ENCODE measurements at regions not wholly inside any gene's neighbourhood (a gene's known extent, or its start where the extent isn't known, plus 50 kb on each side); places are given as distances from the start of the nearest gene placed in this dataset.

DNA sequence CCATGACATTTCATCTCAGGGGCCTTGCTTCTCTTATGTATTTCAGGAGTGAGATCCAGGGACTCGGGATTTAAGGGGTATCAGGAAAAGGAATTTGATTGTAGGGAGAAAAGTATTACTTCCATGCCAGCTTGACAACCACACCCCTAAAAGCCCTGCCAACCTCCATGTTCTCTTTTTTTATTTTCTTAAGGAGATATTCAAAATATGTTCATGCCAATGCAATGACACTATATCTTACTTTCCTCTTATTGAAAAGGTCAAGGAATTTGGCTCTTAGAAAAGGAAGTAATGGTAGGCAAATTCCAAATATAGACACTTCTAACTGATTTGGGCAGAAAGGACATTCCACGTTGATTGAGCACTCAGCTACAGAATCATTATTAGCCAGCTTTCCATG lies 407.5 kb upstream of the NECTIN3 start:
- BruUV-seq (replicated peaks): no TSS peak
- Histone ChIP-seq H3K27ac (ENCODE audit: low read depth, low read length, poor library complexity, severe bottlenecking) (no peak overlapping the region), H4K20me1 (ENCODE audit: insufficient read depth, low read length) (no peaks in the 10 kb centered on the region), H3K4me3 (ENCODE audit: low read depth, low read length, poor library complexity, severe bottlenecking) (no peak overlapping the region), H3K4me1 (ENCODE audit: insufficient read depth, low read length, poor library complexity, severe bottlenecking) (no peaks in the 10 kb centered on the region), H3K79me2 (ENCODE audit: insufficient read depth, low read depth, low read length) (no peaks in the 10 kb centered on the region), H2AFZ (ENCODE audit: low read length) (no peak overlapping the region), H3K9me2 (ENCODE audit: insufficient read depth, low read length) (no peaks in the 10 kb centered on the region), H3K36me3 (ENCODE audit: insufficient read depth, low read length) (no peaks in the 10 kb centered on the region), H3K9me3 (ENCODE audit: low read length) (no peaks in the 10 kb centered on the region), H3K4me2 (ENCODE audit: low read length) (no peak overlapping the region)
- intact Hi-C loops (cut with micrococcal nuclease; ENCODE audit: unreplicated experiment): no loop called here
- no peak for DNase-seq (ENCODE audit: low spot score)
- ChIA-PET CTCF (ENCODE audit: unreplicated experiment) (no interaction called here), POLR2A (no interaction called here)
- TF ChIP-seq CTCF (conservative IDR thresholded peaks at IDR 0.05; ENCODE audit: low read length) (no peak), EZH2phosphoT487 (IDR thresholded peaks at IDR 0.05; ENCODE audit: borderline replicate concordance, low read depth, low read length) (no peak)

GRCh38 chr3:110666495-110666894 lies 405.1 kb upstream of the NECTIN3 start:
- no peaks in the 10 kb centered on the region for H3K4me1 ChIP-seq (ENCODE audit: insufficient read depth, low read length, poor library complexity, severe bottlenecking)
- TF ChIP-seq CTCF (conservative IDR thresholded peaks at IDR 0.05; ENCODE audit: low read length) (no peak), EZH2phosphoT487 (IDR thresholded peaks at IDR 0.05; ENCODE audit: borderline replicate concordance, low read depth, low read length) (no peak)
- H3K79me2 ChIP-seq (ENCODE audit: insufficient read depth, low read depth, low read length): no peaks in the 10 kb centered on the region
- ChIA-PET POLR2A (no interaction called here), CTCF (ENCODE audit: unreplicated experiment) (no interaction called here)
- H3K36me3 ChIP-seq (ENCODE audit: insufficient read depth, low read length): no peaks in the 10 kb centered on the region
- H2AFZ ChIP-seq (ENCODE audit: low read length): no peak overlapping the region
- no peak overlapping the region for H3K4me3 ChIP-seq (ENCODE audit: low read depth, low read length, poor library complexity, severe bottlenecking)
- H3K9me2 ChIP-seq (ENCODE audit: insufficient read depth, low read length): no peaks in the 10 kb centered on the region
- H3K27ac ChIP-seq (ENCODE audit: low read depth, low read length, poor library complexity, severe bottlenecking): no peak overlapping the region
- intact Hi-C loops (cut with micrococcal nuclease; ENCODE audit: unreplicated experiment): no loop called here
- no TSS peak for BruUV-seq (replicated peaks)
- DNase-seq (ENCODE audit: low spot score): no peak
- H3K4me2 ChIP-seq (ENCODE audit: low read length): no peak overlapping the region
- no peaks in the 10 kb centered on the region for H4K20me1 ChIP-seq (ENCODE audit: insufficient read depth, low read length)
- no peaks in the 10 kb centered on the region for H3K9me3 ChIP-seq (ENCODE audit: low read length)

DNA sequence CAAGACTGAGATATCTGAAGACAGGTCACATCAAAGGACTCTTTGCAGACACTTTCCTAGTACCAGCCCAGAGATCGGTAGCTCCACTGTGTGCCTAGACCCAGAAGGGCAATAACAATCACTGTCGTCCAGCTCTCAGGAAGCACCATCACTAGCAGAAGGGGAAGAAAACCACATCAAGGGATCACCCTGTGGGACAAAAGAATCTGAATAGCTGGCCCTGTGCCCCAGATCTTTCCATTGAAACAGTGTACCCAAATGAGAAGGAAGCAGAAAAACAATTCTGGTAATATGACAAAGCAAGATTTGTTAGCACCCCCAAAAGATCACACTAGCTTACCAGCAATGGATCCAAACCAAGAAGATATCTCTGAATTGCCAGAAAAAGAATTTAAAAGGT lies 404.4 kb upstream of the NECTIN3 start:
- intact Hi-C loops (cut with micrococcal nuclease; ENCODE audit: unreplicated experiment): no loop called here
- Histone ChIP-seq H3K9me2 (ENCODE audit: insufficient read depth, low read length) (no peaks in the 10 kb centered on the region), H3K36me3 (ENCODE audit: insufficient read depth, low read length) (no peaks in the 10 kb centered on the region), H3K4me1 (ENCODE audit: insufficient read depth, low read length, poor library complexity, severe bottlenecking) (no peaks in the 10 kb centered on the region), H3K79me2 (ENCODE audit: insufficient read depth, low read depth, low read length) (no peaks in the 10 kb centered on the region), H3K4me2 (ENCODE audit: low read length) (no peak overlapping the region), H3K4me3 (ENCODE audit: low read depth, low read length, poor library complexity, severe bottlenecking) (no peak overlapping the region), H3K27ac (ENCODE audit: low read depth, low read length, poor library complexity, severe bottlenecking) (no peak overlapping the region), H4K20me1 (ENCODE audit: insufficient read depth, low read length) (no peaks in the 10 kb centered on the region), H3K9me3 (ENCODE audit: low read length) (no peaks in the 10 kb centered on the region), H2AFZ (ENCODE audit: low read length) (no peak overlapping the region)
- TF ChIP-seq EZH2phosphoT487 (IDR thresholded peaks at IDR 0.05; ENCODE audit: borderline replicate concordance, low read depth, low read length): no peak
- no peak for TF ChIP-seq CTCF (conservative IDR thresholded peaks at IDR 0.05; ENCODE audit: low read length)
- ChIA-PET CTCF (ENCODE audit: unreplicated experiment) (no interaction called here), POLR2A (no interaction called here)
- BruUV-seq (replicated peaks): no TSS peak
- no peak for DNase-seq (ENCODE audit: low spot score)
